Vagina (tissue), 2 donors: ENCODE measurements at regions not wholly inside any gene's neighbourhood (a gene's known extent, or its start where the extent isn't known, plus 50 kb on each side); places are given as distances from the start of the nearest gene placed in this dataset.
"Not testable (repeated sequence)": the region's sequence is repeated elsewhere in the genome, so short reads cannot be mapped to it uniquely, and the experiment has no call there.

Source experiments
- CTCF ChIP-seq, 3 experiments: fragments of 450-650 bp in 2 of 3; fragments of 200-600 bp in 1 of 3; sonication (generic) in 1 of 3; IDR thresholded peaks; one replicate each; pipeline ENCODE4 v1.5.1; 2017 to 2019; ENCODE audit warnings: antibody characterized with exemption in 3 of 3, mild to moderate bottlenecking in 2 of 3, moderate library complexity in 2 of 3
- POLR2A ChIP-seq, 2 donors: fragments of 450-650 bp; IDR thresholded peaks; one replicate each; pipeline ENCODE4 v1.6.1; 2017; ENCODE audit warnings: antibody characterized with exemption in 2 of 2, mild to moderate bottlenecking in 2 of 2, moderate library complexity in 2 of 2

GRCh38 chr21:6156712-6157389 is 4364.5 kb upstream of the TPTE start:
- not testable (repeated sequence) for TF ChIP-seq POLR2A, CTCF (IDR thresholded peaks at IDR 0.05)
